Dermis blood vessel endothelial cell (primary cell): ENCODE measurements at regions not wholly inside any gene's neighbourhood (a gene's known extent, or its start where the extent isn't known, plus 50 kb on each side); places are given as distances from the start of the nearest gene placed in this dataset.

Source experiments
- DNase-seq: peaks from one replicate; pipeline ENCODE4 v3.0.0; 2010

- DNase-seq = no peak
Measured at GRCh38 chr4:179894066-179894778, 2349.0 kb upstream of the TENM3 start.

DNA sequence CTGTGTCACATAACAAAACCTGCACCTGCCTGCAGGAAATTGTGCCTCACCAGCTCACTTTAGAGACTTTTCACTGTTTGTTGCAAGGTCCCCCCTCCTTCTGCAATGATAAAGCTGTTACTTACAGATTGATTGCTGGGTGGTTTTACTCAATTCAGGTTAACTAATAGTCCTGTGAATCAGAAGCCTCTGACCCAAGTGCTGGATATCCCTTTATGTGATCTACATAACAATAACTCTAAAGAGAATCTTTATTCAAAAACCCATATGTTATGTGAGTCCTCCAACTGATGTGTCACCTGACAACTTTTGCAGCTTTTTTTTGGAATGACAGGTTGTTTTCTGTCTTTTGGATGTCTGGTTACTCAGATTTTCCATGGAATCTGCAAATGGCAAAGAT lies 2323.6 kb upstream of the TENM3 start:
- DNase-seq = no peak

GRCh38 chr4:179927473-179927872 lies 2315.7 kb upstream of the TENM3 start:
- DNase-seq = no peak

DNA sequence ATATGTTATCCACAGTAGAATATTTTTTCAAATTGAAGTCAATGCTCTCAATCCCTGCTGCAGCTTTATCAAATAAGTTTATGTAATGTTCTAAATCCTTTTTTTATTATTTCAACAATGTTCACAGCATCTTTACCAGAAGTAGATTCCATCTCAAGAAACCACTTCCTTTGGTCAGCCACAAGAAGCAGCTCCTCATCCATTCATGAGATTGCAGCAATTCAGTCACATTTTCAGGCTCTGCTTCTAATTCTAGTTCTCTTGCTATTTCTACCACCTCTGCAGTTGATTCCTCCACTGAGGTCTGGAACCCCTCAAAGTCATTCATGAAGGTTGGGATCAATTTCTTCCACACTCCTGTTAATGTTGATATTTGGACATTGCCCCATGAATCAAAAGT lies 2301.3 kb upstream of the TENM3 start:
- no peak for DNase-seq

- no peak for DNase-seq
Measured at GRCh38 chr4:179976777-179977176, 2266.4 kb upstream of the TENM3 start.

DNA sequence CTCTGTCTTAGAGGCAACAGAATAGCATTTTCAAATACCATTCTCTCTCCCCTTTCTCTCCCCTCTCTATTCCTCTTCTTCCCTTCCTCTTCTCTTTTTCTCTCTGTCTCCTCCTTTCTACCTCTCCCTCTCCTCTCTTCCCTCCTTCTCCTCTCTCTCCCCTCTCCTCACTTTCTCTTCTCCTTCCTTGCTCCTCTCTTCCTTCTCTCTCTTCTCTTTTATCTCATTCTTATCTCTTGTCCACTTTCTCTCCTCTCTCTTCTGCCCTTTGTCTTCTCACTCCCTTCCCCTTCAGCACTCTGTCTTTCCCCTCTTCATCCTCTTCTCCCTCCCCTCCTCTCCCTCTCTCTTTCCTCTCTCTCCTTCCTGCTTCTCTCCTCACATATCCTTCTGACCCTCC lies 2265.8 kb upstream of the TENM3 start:
- DNase-seq = no peak

- DNase-seq = no peak
Measured at GRCh38 chr4:179981161-179981560, 2262.0 kb upstream of the TENM3 start.

- no peak for DNase-seq
Measured at GRCh38 chr4:179989975-179990374, 2253.2 kb upstream of the TENM3 start.

DNA sequence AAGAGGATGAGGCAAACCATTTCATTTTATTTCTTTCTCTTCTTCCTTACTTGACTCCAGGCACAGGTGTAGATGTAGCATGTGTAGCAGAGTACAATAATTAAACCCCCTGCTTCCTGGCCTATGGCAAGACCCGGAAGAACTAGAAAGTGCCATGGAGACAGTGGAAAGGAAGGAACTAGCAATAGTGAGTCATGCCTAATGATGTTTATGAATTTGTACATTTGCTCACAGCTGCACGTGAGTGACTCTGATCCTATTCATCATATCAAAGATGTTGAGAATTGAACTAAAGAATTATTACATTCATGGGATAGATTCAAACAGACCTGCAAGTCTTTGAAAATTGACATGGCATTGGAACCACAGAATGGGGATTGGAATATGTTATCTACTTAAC lies 2233.9 kb upstream of the TENM3 start:
- DNase-seq = no peak

DNA sequence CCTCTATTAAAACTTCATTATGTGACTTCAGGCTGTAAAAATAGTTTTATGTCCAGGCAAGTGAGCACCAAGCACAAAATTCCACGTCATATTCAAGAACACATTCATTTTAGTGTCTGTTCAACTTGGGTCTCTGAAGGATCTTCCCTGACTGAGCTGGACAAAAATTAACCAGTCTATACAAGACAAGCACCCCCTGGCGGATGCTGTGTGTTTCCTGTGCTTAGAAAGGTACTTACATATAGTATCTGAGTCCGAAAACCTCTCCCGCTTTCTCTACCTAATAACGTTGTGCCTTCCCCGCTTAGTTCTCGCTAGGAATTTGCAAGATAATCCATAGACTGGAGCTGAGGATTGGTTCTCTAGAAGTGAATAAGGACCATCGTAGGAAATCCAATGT lies 2214.5 kb upstream of the TENM3 start:
- DNase-seq = no peak

DNA sequence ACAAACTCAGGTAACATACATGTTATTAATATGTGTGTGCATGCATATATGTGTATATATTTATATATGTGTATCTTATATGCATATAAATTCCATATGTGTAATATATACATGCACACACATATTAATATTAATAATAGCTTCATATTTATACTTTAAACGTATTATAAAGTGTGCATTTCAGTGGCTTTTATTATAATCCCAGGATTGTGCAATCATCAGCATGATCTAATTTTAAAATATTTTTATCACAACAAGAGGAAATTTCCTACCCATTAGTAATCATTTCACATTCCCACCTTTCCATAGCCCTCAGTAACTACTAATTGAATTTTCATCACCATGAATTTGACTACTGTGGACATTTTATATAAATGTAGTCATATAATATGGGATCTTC lies 2211.9 kb upstream of the TENM3 start:
- DNase-seq = no peak

- no peak for DNase-seq
Measured at GRCh38 chr4:180041576-180041975, 2201.6 kb upstream of the TENM3 start.

DNA sequence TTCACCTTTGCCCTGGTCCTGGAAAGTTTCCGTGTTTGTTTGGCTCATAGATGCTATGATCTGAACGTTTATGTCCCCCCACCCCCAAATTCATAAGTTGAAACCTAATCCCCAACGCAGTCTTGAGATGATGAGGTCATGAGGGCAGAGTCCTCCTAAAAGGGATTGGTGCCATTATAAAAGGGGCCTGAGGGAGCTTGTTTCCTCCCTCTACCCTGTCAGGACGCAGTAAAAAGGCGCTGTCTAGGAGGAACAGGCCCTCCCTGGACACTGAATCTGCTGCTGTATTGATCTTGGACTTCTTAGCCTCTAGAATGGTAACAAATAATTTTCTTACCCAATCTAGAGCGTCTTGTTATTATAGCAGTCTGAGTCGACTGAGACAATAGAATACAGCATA lies 2190.6 kb upstream of the TENM3 start:
- no peak for DNase-seq

GRCh38 chr4:180054291-180054690 lies 2188.9 kb upstream of the TENM3 start:
- DNase-seq = no peak

GRCh38 chr4:180057299-180057721 lies 2185.9 kb upstream of the TENM3 start:
- no peak for DNase-seq

DNA sequence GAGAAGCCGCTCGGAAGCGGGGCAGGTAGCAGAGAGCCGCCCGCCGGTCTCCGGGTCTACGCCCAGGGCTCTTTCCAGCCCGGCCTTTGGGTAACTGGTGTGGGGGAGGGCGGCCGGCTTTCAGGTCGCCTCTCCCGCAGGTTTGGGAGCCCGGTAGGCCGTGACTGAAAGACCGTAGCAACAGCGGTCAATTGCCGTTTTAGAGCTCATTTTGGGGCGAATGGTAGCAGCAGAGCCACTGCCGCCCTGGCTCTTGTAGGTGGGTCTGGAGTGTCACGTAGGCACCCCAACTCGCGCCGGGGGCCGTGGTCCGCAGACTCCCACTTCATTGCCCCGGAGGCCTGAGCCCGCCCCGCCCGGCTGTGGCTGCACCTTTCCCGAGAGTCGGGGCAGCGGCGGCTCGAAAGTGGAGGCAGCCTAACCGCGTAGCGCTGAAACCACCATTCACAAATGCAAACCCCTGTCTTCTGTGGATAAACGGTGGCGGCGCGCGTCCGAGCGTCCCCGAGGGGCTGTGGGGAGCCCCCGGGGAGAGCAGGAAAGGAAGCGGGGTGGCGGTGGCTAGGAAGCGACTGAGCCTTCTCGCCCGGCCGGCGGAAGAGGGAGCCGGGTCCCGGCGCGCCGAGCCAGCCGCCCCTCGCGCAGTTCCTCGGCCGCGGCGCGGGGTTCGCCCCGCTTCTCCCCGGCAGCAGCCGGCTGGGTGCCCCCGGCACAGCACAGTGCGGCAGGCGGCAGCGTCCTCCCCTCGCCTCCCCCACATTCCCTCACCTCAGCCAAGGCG lies 2185.1 kb upstream of the TENM3 start:
- peak; percentile 10 for DNase-seq

DNA sequence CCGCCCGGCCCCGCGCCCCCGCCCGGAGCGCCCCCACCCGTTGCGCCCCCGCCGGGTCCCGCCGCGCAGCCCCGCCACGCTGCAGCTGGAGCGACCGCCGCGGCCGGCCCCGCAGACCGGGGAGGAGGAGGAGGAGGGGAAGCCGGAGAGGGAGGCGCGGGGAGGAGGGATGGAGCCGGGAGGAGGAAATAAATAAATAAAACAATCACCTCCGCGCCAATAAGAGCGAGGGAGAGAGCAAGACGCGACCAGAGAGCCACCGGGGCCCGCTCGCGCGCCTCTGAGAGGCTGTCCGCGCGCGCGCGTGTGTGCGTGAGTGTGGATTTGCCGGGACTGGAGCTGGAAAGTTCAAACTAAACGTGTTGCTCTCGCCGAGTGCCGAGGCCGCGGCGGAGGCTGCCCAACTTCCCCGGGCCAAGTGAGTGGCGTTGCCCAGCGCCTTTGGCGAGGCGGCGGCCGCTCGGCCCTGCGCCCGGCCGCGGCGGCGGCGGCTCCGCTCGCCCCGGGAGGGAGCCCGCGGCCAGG lies 2184.4 kb upstream of the TENM3 start:
- DNase-seq = peak; percentile 15

GRCh38 chr4:180059216-180059881 lies 2183.9 kb upstream of the TENM3 start:
- DNase-seq = peak; percentile 1

DNA sequence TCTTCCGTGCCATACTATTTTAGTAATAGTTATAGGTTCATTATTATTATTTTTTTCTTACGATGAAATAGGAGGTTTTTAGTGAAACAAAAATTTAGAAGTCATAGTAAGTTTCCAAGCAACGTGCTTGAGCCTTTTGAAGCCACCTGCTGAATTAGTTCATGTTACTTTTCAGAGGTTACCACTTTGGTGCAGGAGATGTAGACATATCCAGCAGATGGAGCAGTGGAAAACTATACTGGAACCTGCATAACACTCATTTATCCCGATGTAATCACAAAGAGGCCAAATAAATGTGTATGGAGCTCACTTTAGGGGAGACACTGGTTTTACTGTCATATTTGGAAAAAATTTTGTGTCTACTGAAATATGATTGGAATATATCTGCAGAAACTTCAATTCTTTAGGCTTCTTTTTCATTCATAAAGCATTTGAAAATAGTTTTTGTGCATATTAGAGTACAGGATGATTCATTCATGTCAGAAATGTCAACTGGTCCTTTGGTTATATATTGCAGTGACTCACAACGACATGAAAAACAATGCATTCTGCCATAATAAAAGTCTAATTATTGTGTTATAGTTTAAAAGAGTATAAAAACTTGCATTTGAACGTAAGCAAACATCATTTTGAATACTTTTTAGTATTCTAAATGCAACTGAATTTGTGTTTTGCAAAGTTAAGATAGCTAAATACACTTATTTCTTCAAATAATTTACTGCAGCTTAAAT lies 2182.9 kb upstream of the TENM3 start:
- peak; percentile 0 for DNase-seq

DNA sequence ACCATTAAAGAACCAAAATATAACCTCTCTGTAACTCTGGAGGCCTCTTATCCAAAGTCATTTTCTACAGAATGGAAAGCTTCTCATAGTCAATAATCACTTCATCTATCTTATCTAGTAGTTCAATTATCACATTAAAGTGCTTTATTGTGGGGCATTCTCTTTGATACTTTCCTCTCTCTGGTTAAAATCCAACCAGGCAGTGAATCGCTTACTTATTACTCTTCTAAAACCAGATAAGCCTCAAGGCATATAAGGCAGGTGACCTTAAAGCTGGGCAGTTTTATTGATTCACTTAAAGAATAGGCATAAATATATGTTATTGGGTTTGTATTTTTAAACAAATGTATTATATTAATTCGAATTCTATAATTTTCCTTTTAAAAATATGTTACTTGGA lies 2162.1 kb upstream of the TENM3 start:
- no peak for DNase-seq

DNA sequence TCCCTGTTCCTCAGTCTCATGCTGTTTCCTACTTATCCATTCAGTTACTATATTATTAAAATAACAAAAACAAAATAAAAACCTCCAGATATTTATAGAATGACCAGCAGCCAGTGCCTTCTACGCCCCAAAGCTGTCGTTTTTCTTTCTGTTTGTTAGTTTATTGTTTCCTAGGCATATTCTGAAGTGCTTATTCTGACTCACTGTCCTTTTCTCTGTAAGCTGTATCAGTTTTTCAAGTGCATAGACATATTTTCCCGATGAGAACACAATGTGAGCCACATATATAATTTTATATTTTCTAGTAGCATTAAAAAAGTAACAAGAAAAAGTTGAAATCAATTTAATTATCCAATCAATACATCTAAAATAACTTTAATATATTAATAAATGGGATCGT lies 2158.6 kb upstream of the TENM3 start:
- DNase-seq = no peak

- no peak for DNase-seq
Measured at GRCh38 chr4:180086480-180087190, 2156.6 kb upstream of the TENM3 start.
